HEK293 (cell line): ENCODE measurements at regions not wholly inside any gene's neighbourhood (a gene's known extent, or its start where the extent isn't known, plus 50 kb on each side); places are given as distances from the start of the nearest gene placed in this dataset.
"Not testable (repeated sequence)": the region's sequence is repeated elsewhere in the genome, so short reads cannot be mapped to it uniquely, and the experiment has no call there.

Experiments
- ZBTB1 ChIP-seq: fragments of 450-650 bp; formaldehyde crosslinking; IDR thresholded peaks from 2 replicates; pipeline ENCODE4 v1.5.1; 2016; ENCODE audit warnings: missing biosample characterization, missing genetic modification characterization
- ZNF501 ChIP-seq: fragments of 450-650 bp; formaldehyde crosslinking; IDR thresholded peaks from 2 replicates; pipeline ENCODE4 v1.5.1; 2016; ENCODE audit warnings: missing biosample characterization, missing genetic modification characterization
- ZNF621 ChIP-seq: fragments of 450-650 bp; formaldehyde crosslinking; IDR thresholded peaks from 2 replicates; pipeline ENCODE4 v1.5.1; 2017; ENCODE audit warnings: missing biosample characterization, missing genetic modification characterization
- ZNF664 ChIP-seq: fragments of 450-650 bp; formaldehyde crosslinking; IDR thresholded peaks from 2 replicates; pipeline ENCODE4 v1.5.1; 2016; ENCODE audit warnings: missing biosample characterization, missing genetic modification characterization
- ZNF747 ChIP-seq: fragments of 450-650 bp; formaldehyde crosslinking; IDR thresholded peaks from 2 replicates; pipeline ENCODE4 v1.5.1; 2016; ENCODE audit warnings: missing biosample characterization, missing genetic modification characterization
- ZNF776 ChIP-seq: fragments of 450-650 bp; formaldehyde crosslinking; IDR thresholded peaks from 2 replicates; pipeline ENCODE4 v1.5.0; 2017; ENCODE audit warnings: missing biosample characterization, missing genetic modification characterization, borderline replicate concordance
- TF ChIP-seq, protein P1 (sequence below): fragments of 450-650 bp; formaldehyde crosslinking; IDR thresholded peaks from 2 replicates; pipeline ENCODE4 v1.5.1; 2016; ENCODE audit warnings: missing biosample characterization, missing genetic modification characterization, low read depth
- TF ChIP-seq, protein P2 (sequence below): fragments of 450-650 bp; formaldehyde crosslinking; IDR thresholded peaks from 2 replicates; pipeline ENCODE4 v1.5.1; 2016; ENCODE audit warnings: missing biosample characterization, missing genetic modification characterization
- TF ChIP-seq, protein P3 (sequence below): fragments of 450-650 bp; formaldehyde crosslinking; IDR thresholded peaks from 2 replicates; pipeline ENCODE4 v1.5.1; 2016; ENCODE audit warnings: missing biosample characterization, missing genetic modification characterization
- TF ChIP-seq, protein P4 (sequence below): fragments of 450-650 bp; formaldehyde crosslinking; IDR thresholded peaks from 2 replicates; pipeline ENCODE4 v1.5.1; 2016; ENCODE audit warnings: missing biosample characterization, missing genetic modification characterization

DNA sequence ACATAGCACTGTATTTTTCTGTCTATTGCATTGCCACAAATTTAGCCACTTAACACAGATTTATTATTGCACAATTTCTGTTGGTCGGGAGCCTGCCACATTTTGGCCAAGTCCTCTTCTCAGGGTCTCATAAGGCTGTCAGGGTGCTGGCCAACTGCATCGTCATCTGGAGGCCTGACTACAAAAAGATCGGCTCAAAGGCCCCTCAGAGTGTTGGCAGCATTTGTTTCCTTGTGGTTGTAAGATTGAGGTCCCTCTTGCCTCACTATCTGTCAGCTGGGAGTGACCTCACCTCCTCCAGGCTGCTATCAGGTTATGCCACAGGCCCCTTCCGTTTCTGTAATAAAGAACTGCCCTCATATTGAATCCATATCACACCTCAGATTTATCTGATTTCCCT, 67.3 kb upstream of the BDP1 start:
- TF ChIP-seq, protein P1, sequence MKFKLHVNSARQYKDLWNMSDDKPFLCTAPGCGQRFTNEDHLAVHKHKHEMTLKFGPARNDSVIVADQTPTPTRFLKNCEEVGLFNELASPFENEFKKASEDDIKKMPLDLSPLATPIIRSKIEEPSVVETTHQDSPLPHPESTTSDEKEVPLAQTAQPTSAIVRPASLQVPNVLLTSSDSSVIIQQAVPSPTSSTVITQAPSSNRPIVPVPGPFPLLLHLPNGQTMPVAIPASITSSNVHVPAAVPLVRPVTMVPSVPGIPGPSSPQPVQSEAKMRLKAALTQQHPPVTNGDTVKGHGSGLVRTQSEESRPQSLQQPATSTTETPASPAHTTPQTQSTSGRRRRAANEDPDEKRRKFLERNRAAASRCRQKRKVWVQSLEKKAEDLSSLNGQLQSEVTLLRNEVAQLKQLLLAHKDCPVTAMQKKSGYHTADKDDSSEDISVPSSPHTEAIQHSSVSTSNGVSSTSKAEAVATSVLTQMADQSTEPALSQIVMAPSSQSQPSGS: not testable (repeated sequence)
- TF ChIP-seq ZNF621 (tag by site-specific recombination); ZNF501 (tag by site-specific recombination); ZNF664 (tag by site-specific recombination); ZBTB1; ZNF747 (tag by site-specific recombination); ZNF776 (tag by site-specific recombination): not testable (repeated sequence)
- TF ChIP-seq, protein P2, sequence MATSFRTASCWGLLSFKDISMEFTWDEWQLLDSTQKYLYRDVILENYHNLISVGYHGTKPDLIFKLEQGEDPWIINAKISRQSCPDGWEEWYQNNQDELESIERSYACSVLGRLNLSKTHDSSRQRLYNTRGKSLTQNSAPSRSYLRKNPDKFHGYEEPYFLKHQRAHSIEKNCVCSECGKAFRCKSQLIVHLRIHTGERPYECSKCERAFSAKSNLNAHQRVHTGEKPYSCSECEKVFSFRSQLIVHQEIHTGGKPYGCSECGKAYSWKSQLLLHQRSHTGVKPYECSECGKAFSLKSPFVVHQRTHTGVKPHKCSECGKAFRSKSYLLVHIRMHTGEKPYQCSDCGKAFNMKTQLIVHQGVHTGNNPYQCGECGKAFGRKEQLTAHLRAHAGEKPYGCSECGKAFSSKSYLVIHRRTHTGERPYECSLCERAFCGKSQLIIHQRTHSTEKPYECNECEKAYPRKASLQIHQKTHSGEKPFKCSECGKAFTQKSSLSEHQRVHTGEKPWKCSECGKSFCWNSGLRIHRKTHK (tag by site-specific recombination): not testable (repeated sequence)
- TF ChIP-seq, protein P3, sequence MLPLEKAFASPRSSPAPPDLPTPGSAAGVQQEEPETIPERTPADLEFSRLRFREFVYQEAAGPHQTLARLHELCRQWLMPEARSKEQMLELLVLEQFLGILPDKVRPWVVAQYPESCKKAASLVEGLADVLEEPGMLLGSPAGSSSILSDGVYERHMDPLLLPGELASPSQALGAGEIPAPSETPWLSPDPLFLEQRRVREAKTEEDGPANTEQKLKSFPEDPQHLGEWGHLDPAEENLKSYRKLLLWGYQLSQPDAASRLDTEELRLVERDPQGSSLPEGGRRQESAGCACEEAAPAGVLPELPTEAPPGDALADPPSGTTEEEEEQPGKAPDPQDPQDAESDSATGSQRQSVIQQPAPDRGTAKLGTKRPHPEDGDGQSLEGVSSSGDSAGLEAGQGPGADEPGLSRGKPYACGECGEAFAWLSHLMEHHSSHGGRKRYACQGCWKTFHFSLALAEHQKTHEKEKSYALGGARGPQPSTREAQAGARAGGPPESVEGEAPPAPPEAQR (tag by site-specific recombination): not testable (repeated sequence)
- TF ChIP-seq, protein P4, sequence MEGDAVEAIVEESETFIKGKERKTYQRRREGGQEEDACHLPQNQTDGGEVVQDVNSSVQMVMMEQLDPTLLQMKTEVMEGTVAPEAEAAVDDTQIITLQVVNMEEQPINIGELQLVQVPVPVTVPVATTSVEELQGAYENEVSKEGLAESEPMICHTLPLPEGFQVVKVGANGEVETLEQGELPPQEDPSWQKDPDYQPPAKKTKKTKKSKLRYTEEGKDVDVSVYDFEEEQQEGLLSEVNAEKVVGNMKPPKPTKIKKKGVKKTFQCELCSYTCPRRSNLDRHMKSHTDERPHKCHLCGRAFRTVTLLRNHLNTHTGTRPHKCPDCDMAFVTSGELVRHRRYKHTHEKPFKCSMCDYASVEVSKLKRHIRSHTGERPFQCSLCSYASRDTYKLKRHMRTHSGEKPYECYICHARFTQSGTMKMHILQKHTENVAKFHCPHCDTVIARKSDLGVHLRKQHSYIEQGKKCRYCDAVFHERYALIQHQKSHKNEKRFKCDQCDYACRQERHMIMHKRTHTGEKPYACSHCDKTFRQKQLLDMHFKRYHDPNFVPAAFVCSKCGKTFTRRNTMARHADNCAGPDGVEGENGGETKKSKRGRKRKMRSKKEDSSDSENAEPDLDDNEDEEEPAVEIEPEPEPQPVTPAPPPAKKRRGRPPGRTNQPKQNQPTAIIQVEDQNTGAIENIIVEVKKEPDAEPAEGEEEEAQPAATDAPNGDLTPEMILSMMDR (tag by site-specific recombination): not testable (repeated sequence)
